HepG2 (cell line): ENCODE measurements at regions not wholly inside any gene's neighbourhood (a gene's known extent, or its start where the extent isn't known, plus 50 kb on each side); places are given as distances from the start of the nearest gene placed in this dataset.

Source experiments
- ATAC-seq: fragments of 200-7000 bp; cut with Tn5 transposase; 3 replicates; pipeline ENCODE4 v1.9.1; 2020; ENCODE audit warnings: mild to moderate bottlenecking, moderate library complexity
- BruUV-seq: library from RNA; stranded (reverse); fragments of 400-500 nt; replicated peaks from 2 replicates; lab custom pipeline; 2021; lab: Mats Ljungman, UMichigan
- CTCF ChIA-PET: fragments of 300-600 bp; formaldehyde crosslinking; extraction: SDS; loops from one replicate; lab custom pipeline; 2021; ENCODE audit warnings: low total read pairs, inconsistent platforms, low intra/inter-chr PET ratio; lab: Yijun Ruan, JAX
- POLR2A ChIA-PET: fragments of 350-600 bp; sonication (Branson Sonifier 250); formaldehyde crosslinking; loops from one replicate; lab custom pipeline; 2020; ENCODE audit warnings: antibody characterized with exemption, inconsistent platforms; lab: Yijun Ruan, JAX
- DNase-seq: peaks from one replicate; pipeline ENCODE4 v3.0.0-alpha.2; 2015; ENCODE audit warnings: low spot score
- FAIRE-seq: peaks from 3 replicates; lab custom pipeline; 2011; peaks lifted over from hg19 to GRCh38; lab: Jason Lieb, UNC
- H2AFZ ChIP-seq: one replicate; pipeline ENCODE4 v1.6.1; 2011; ENCODE audit warnings: low read length, inconsistent platforms
- H3K27ac ChIP-seq: fragments of 300-600 bp; 3 replicates; pipeline ENCODE4 v1.8.0; 2011; ENCODE audit warnings: mixed run types, mild to moderate bottlenecking, mixed read lengths, low read length, inconsistent platforms; ENCODE audit not compliant: insufficient read depth; ENCODE audit errors: extremely low read length
- H3K27me3 ChIP-seq, 2 experiments: fragments of 200-600 bp in 1 of 2; 2 replicates in 1 of 2; 3 replicates in 1 of 2; pipeline versions ENCODE4 v1.6.0 to v1.8.0; 2011; ENCODE audit warnings: low read length in 2 of 2, mild to moderate bottlenecking in 2 of 2, moderate library complexity in 2 of 2, inconsistent platforms in 1 of 2; ENCODE audit not compliant: insufficient read depth in 2 of 2, control insufficient read depth in 1 of 2
- H3K36me3 ChIP-seq, 2 experiments: fragments of 200-600 bp in 1 of 2; replicated peaks in 1 of 2; 2 replicates in 1 of 2; 3 replicates in 1 of 2; pipeline versions ENCODE4 v1.5.1 to v1.8.0; 2011; ENCODE audit warnings: low read length in 2 of 2, inconsistent platforms in 1 of 2; ENCODE audit not compliant: insufficient read depth in 2 of 2, control insufficient read depth in 1 of 2
- H3K4me1 ChIP-seq: 2 replicates; pipeline ENCODE4 v1.5.1; 2012; ENCODE audit warnings: low read length, inconsistent platforms; ENCODE audit not compliant: insufficient read depth
- H3K4me2 ChIP-seq: 2 replicates; pipeline ENCODE4 v1.6.0; 2011; ENCODE audit warnings: low read depth, low read length, inconsistent platforms
- H3K4me3 ChIP-seq, 3 experiments: fragments of 200-600 bp in 1 of 3; sonication (generic), shearing (Covaris generic) in 1 of 3; replicated peaks in 1 of 3; 2 replicates each; pipeline ENCODE4 v1.5.1; 2011 to 2016; ENCODE audit warnings: low read length in 3 of 3, inconsistent platforms in 2 of 3, low read depth in 2 of 3, mild to moderate bottlenecking in 2 of 3, control low read depth in 1 of 3, mixed read lengths in 1 of 3; ENCODE audit not compliant: insufficient read depth in 1 of 3
- H3K79me2 ChIP-seq: one replicate; pipeline ENCODE4 v1.6.1; 2011; ENCODE audit warnings: low read length, inconsistent platforms; ENCODE audit not compliant: insufficient read depth
- H3K9ac ChIP-seq: 2 replicates; pipeline ENCODE4 v1.6.0; 2011; ENCODE audit warnings: mild to moderate bottlenecking, low read depth, low read length, inconsistent platforms; ENCODE audit not compliant: insufficient read depth
- H3K9me3 ChIP-seq: 2 replicates; pipeline ENCODE4 v1.5.1; 2012; ENCODE audit warnings: mild to moderate bottlenecking, low read length
- H4K20me1 ChIP-seq: 2 replicates; pipeline ENCODE4 v1.6.0; 2011; ENCODE audit warnings: inconsistent platforms, mild to moderate bottlenecking, low read length, moderate library complexity; ENCODE audit not compliant: insufficient read depth
- CHD4 ChIP-seq: fragments of 200-600 bp; sonication (generic); IDR thresholded peaks from 2 replicates; pipeline ENCODE4 v1.7.0; 2017; ENCODE audit warnings: mild to moderate bottlenecking, low read length, borderline replicate concordance
- KLF6 ChIP-seq: IDR thresholded peaks from 2 replicates; pipeline ENCODE4 v1.8.0; 2016; ENCODE audit warnings: missing biosample characterization, missing genetic modification reagents
- LRRFIP1 ChIP-seq: sonication (generic); formaldehyde crosslinking; conservative IDR thresholded peaks from 2 replicates; pipeline ENCODE4 v1.4.0; 2020; ENCODE audit warnings: missing genetic modification reagents
- PCBP2 ChIP-seq: fragments of 200-400 bp; formaldehyde crosslinking; optimal IDR thresholded peaks from 2 replicates; pipeline ENCODE3; 2018; ENCODE audit warnings: low read length, low read depth; ENCODE audit not compliant: poor library complexity, severe bottlenecking
- ZBTB40 ChIP-seq, 2 experiments: fragments of 450-650 bp in 1 of 2; sonication (generic) in 1 of 2; formaldehyde crosslinking in 1 of 2; IDR thresholded peaks; 2 replicates each; pipeline versions ENCODE4 v1.6.1 to v1.8.0; 2016 to 2022; ENCODE audit warnings: antibody characterized with exemption in 1 of 2, mild to moderate bottlenecking in 1 of 2, missing genetic modification reagents in 1 of 2
- ZFP90 ChIP-seq: sonication (generic); formaldehyde crosslinking; IDR thresholded peaks from 2 replicates; pipeline ENCODE4 v1.8.0; 2022; ENCODE audit warnings: missing genetic modification reagents, mild to moderate bottlenecking, inconsistent platforms, borderline replicate concordance
- ZSCAN5A ChIP-seq: sonication (generic); formaldehyde crosslinking; IDR thresholded peaks from 2 replicates; pipeline ENCODE4 v1.8.0; 2022; ENCODE audit warnings: mild to moderate bottlenecking, missing genetic modification reagents, borderline replicate concordance
- WGBS: methylation state at CpG from one replicate; pipeline ENCODE4 v1.1.6; 2017; ENCODE audit warnings: low lambda C conversion rate; 5-methylcytosine and 5-hydroxymethylcytosine counted together
- in situ Hi-C: cut with HindIII; loops from 2 replicates; pipeline ENCODE4 v1.10.0; 2017; ENCODE audit warnings: low pct_unique_long_range_greater_than_20kb; ENCODE audit not compliant: extremely low pct_ligation_motif_present
- intact Hi-C: fragments of 100-400 bp; cut with micrococcal nuclease; formaldehyde crosslinking; loops from one replicate; pipeline ENCODE4 v1.10.0; 2022; ENCODE audit not compliant: unreplicated experiment
- TF ChIP-seq, protein P1 (sequence below): sonication (generic); formaldehyde crosslinking; IDR thresholded peaks from 2 replicates; pipeline ENCODE4 v1.8.1; 2023; ENCODE audit warnings: missing genetic modification reagents, inconsistent platforms, borderline replicate concordance
- TF ChIP-seq, protein P2 (sequence below): IDR thresholded peaks from 2 replicates; pipeline ENCODE4 v1.6.1; 2016; ENCODE audit warnings: low read depth, borderline replicate concordance

DNA sequence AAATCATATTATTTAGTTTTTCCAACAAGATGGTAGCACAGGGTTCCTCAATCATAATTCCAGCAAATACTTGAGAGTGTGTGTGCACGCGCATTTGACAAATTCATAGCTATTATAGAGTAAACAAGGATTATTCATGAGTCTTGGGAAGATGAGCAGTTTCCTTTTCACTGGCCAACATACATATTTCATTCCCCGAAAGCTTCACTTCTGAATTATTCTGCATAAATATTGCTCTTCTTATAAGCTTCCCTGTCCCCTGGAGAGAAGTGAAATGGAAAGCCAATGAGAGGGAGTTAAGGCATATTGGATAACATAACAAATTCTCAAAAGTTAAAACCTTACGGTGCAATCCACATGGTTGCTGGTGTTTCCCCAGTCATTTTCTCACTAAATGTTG is 386.4 kb upstream of the SEMA6A start:
- Histone ChIP-seq H3K4me2 (no peak overlapping the region), H3K4me3 (no peak overlapping the region), H3K27ac (no peak overlapping the region), H2AFZ (no peak overlapping the region), H3K9ac (no peak overlapping the region), H3K4me1 (no peaks in the 10 kb centered on the region), H4K20me1 (no peaks in the 10 kb centered on the region), H3K36me3 (no peaks in the 10 kb centered on the region), H3K27me3 (peaks cover 0 to 13% of the 10 kb centered on the region in 2 experiments; a peak in 1 of 5 replicates), H3K79me2 (no peaks in the 10 kb centered on the region), H3K9me3 (no peaks in the 10 kb centered on the region)
- CTCF ChIA-PET, result no interaction called here
- no TSS peak for BruUV-seq
- no peak for DNase-seq
- FAIRE-seq, result no peak
- intact Hi-C loops (no loop called here), in situ Hi-C loops (no loop called here)
- WGBS, result 27% methylated on average over 4 of the region's 4 CpGs
- POLR2A ChIA-PET, result no interaction called here
- no peak for ATAC-seq
- no peak for TF ChIP-seq ZFP90 (CRISPR knock-in tag)
- TF ChIP-seq PCBP2, result no peak
- TF ChIP-seq, protein P1, sequence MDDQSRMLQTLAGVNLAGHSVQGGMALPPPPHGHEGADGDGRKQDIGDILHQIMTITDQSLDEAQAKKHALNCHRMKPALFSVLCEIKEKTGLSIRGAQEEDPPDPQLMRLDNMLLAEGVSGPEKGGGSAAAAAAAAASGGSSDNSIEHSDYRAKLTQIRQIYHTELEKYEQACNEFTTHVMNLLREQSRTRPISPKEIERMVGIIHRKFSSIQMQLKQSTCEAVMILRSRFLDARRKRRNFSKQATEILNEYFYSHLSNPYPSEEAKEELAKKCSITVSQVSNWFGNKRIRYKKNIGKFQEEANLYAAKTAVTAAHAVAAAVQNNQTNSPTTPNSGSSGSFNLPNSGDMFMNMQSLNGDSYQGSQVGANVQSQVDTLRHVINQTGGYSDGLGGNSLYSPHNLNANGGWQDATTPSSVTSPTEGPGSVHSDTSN (CRISPR knock-in tag), result no peak
- TF ChIP-seq ZBTB40 (IDR thresholded peaks at IDR 0.05), result no peak
- TF ChIP-seq ZBTB40 (CRISPR knock-in tag; IDR thresholded peaks at IDR 0.05), result no peak
- TF ChIP-seq, protein P2, sequence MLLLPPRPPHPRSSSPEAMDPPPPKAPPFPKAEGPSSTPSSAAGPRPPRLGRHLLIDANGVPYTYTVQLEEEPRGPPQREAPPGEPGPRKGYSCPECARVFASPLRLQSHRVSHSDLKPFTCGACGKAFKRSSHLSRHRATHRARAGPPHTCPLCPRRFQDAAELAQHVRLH (CRISPR knock-in tag), result no peak
- TF ChIP-seq CHD4, result no peak
- TF ChIP-seq KLF6 (CRISPR knock-in tag), result no peak
- TF ChIP-seq ZSCAN5A, result no peak
- no peak for TF ChIP-seq LRRFIP1 (CRISPR knock-in tag)
